ENCODE measurements at regions not wholly inside any gene's neighbourhood (a gene's known extent, or its start where the extent isn't known, plus 50 kb on each side); places are given as distances from the start of the nearest gene placed in this dataset.
"Not testable (repeated sequence)": the region's sequence is repeated elsewhere in the genome, so short reads cannot be mapped to it uniquely, and the experiment has no call there.

DNA sequence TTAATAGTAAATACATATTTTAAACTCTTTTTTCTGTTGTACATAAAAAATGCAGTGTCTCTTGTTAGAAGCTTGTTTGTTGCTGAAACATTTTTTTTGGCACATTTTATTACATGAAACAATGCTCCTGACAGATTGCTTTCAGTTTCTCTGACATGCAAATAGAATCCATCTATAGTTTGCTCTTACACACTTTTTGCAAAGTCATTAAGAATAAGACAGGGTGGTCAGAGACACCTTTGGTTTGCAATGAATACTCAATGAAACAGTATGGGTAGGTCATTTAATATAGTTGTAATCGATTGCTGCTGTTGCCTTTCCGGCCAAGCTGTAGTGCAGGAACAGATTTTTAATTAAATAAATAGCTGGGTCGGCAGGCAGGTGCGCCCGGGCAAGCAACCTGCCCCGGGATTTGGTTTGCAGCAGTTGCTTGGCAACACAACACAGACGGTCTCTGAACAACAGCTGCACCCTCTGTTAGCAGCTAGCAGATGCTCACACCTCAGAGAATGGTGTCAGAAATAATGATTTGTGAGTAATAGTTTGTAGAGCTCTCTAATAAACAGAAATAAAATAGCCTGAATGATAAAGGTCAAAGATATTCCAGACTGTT, 115.7 kb upstream of the CACNA2D1 start:
- DNase-seq, result no peak

DNA sequence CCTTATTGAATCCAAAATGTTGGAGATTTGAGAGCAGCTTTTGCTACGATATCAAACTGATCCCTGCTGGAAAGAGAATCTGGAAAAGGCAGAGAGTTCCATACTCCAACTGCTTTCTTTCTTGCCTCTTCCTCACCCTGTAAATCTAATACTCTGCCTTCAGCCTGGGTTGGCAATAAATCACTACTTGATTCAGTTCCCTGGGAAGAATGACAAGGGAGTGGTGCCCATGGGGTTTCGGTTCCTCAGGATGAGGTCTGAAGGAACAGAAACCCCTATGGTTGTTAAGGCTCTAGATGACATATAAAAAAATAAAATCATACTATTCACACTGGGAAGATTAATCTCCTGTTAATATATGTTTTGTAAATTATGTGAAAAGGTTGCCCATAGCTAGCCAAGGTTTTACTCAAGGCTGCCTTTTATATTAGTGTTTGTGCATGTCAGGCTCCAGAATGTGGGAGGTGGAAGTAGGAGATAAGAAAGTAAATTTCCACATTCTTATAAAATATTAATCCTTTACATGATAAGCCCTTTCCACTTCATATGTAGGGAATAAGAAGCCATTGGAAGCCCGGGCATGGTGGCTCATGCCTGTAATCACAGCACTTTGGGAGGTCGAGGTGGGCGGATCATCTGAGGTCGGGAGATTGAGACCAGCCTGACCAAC, 106.2 kb upstream of the CACNA2D1 start:
- peak; percentile 8 for DNase-seq

- no peak for DNase-seq
These were observed 104.6 kb upstream of the CACNA2D1 start for GRCh38 chr7:82548141-82548688.

DNA sequence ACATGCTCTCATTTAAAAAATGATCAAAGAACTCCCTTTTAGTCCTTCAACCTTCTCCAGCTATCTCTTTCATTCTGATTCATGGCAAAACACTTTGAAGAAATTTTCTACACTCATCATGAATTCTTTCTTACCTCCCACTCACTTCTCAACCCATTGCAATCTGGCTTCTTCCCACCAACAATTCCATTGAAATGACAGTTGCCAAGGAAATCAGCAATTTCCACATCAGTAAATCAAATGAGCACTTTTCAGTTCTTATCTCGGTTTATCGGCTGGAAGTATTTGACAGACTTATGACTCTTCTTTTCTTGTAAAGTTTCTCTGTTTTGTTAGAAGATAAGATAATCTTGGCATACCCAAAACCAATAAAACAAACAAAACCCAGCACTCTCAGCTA, 99.1 kb upstream of the CACNA2D1 start:
- DNase-seq, result no peak

DNA sequence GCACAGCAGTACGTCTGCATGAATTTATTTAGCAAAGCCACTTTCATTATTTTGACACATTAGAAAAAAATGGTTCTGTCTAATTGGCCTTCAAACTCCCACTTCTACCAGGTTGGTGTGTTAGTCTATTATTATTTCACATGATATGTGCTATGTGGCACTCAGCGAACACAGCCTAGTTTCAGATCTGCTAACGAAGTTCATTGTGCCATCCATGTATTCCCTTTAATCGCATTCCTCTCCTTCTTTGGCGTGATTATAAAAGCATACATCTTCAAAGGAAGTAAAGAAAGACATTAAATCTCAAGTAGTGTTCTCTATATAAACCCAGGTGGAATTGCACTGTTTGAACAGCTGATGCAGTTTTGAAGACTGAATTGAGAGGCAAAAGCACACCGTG, 96.4 kb upstream of the CACNA2D1 start:
- DNase-seq, result no peak

- DNase-seq, result no peak
These were observed 91.1 kb upstream of the CACNA2D1 start for GRCh38 chr7:82534684-82535083.

- DNase-seq, result no peak
These were observed 86.8 kb upstream of the CACNA2D1 start for GRCh38 chr7:82530361-82530760.

DNA sequence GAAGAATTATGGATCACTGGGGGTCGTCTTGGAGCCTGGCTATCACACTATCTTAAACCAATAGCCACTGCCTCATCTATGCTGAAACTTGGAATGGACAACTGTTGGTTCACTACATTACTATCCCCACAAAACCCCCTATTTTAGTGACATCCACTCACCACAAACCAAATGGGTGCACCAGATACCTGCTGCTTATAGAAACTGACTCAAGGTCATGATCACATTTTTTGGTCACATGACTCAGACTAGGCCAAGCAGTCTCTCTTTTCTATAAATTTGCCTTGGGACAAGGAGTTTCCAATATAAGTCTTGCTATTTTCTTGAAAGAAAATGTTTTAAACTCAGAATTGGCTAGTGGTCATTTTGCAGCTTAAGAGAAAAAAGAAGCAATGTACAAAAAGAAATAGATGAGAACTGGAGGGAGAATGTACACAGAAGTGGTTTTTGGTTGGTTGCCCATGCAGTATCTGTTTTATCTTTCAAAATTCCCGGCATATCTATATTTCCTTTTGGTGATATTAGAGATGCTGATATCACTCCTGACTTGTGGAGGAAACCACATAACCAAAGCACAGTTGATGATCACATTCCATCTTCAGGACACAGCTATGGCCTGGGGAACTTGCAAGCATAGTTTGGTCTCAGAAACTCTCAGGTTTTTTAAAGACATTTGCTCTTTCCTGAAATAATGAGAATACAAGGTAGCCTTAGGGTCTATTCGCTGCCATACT, 85.2 kb upstream of the CACNA2D1 start:
- no peak for DNase-seq

GRCh38 chr7:82527851-82528250, 84.3 kb upstream of the CACNA2D1 start:
- DNase-seq, result no peak

DNA sequence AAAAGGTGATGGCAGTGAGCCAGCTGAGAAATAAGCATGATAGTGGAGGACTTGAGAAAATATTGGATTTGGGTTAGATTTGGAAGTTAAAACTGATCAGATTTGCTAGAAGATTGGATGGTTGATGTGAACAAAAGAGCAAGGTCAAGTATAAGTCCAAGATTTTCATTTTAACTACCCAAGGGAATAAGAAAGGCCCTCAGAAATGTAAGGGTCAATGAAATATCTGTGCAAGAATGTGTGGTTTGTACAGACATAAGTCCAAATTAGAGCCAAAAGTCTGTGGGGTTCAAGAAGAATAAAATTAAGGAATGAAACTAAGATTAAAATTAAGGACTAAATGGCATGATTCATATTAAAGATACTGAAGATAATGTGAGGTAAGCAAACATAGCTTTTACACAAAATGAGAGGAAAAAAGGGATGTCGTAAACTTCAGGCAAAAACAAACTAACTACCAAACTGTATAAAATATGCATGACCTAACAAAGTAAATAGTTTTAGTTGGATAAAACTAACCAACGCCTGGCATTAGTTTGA, 78.4 kb upstream of the CACNA2D1 start:
- DNase-seq, result no peak

GRCh38 chr7:82517050-82517449, 73.5 kb upstream of the CACNA2D1 start:
- no peak for DNase-seq

GRCh38 chr7:82511542-82511941, 68.0 kb upstream of the CACNA2D1 start:
- no peak for DNase-seq

DNA sequence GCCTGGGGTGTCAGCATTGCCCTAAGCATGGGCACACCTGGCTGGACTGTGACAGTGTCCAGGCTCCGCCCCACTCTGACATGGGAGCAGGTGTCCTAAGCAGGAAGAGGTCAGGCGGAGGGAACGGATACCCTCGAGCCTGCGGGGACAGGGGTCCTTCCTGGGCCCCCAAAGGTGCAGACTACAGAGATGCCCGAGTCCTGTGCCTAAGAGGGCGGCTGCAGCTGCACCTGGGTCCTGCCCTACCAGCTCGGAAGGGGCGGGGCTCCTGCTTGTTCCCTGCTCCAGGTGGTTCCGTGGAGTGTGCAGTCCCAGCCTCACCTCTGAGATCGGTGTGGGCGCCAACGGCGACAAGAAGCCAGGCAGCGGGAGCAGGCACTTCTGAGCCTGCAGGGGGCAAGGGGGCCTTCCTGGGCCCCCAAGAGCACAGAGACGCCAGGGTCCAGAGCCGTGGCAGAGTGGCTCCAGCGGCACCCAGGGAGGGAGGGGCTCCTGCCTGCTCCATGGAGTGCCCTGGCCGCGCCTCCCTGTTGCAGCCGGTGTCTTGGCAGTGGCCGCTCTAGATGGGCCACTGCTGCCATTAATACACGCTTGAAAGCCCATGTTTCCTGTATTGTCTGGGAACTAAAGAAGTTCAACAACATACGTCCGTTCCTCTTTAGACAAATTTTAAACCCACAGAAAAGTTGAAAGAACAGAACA, 64.5 kb upstream of the CACNA2D1 start:
- no peak for DNase-seq

- DNase-seq, result no peak
These were observed 63.9 kb upstream of the CACNA2D1 start for GRCh38 chr7:82507365-82507975.

DNA sequence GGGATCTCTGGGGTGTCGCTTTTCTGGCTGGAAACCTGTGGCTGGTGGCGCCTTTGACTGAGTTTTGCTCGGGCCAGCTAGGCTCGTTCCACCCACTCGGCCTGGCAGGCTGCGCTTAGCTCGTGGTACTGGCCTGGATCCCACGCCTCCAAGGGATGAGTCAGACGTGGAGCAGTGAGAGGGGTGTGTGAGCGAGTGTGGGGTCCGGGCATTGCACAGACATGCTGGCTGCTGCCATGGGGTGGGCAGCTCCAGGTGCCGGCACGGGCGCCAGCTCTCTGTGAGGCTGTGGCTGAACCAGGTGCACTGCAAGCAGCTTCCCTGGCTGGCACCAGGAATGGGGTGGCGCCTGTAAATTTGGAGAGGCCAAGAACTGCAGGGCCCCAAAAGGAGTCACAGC, 63.1 kb upstream of the CACNA2D1 start:
- DNase-seq, result no peak

GRCh38 chr7:82506208-82506607, 62.6 kb upstream of the CACNA2D1 start:
- no peak for DNase-seq

DNA sequence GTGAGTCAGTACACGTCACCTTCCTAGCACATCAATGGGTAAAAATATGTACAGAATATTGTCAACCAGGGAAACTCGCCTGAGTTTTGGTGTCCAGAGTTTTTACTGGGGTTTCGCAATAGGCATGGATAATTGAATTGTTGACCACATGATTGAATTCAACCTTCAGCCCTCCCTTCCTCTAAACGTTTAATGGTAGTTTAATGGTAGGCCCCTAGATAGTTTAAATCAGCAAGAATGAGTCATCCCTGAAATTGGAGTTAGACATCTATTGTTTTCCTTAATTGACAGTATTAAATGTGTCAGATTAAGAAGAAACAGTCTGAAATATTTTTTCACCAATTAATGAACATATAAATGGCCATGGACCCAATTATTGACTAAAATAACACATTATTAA, 57.8 kb upstream of the CACNA2D1 start:
- no peak for DNase-seq

DNA sequence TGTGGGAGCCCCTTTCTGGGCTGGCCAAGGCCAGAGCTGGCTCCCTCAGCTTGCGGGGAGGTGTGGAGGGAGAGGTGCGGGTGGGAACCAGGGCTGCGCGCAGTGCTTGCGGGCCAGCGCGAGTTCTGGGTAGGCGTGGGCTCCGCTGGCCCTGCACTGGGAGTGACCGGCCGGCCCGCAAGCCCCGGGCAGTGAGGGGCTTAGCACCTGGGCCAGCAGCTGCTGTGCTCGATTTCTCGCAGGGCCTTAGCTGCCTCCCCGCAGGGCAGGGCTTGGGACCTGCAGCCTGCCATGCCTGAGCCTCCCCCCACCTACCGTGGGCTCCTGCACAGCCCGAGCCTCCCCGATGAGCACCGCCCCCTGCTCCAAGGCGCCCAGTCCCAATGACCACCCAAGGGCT, 56.0 kb upstream of the CACNA2D1 start:
- not testable (repeated sequence) for DNase-seq

DNA sequence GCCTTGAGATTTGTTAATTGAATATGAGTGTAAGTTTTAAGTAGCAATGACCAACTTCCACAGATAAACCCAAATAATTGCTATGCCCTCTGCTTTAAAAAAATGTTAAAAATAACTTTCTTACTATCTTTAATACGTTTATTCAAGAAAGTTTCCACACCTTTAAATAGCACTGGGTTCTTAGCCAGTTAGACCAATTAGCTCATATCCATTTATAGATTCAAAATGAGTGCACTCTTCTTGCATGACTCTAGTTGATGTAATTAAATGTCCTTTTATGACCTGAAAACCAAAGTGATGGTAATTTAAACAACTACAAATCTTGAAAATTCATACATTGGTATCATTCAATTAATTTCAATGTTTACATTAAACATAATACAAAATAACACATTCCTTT, 50.8 kb upstream of the CACNA2D1 start:
- no peak for DNase-seq
